ENCODE measurements at regions not wholly inside any gene's neighbourhood (a gene's known extent, or its start where the extent isn't known, plus 50 kb on each side); places are given as distances from the start of the nearest gene placed in this dataset.

GRCh38 chr12:67052981-67053380 is 216.2 kb upstream of the CAND1 start:
- peaks cover 0 to 3% of the 10 kb centered on the region in 2 experiments for H3K27me3 ChIP-seq (ENCODE audit: control insufficient read depth in 1 of 2, insufficient read depth in 1 of 2, low read length in 2 of 2)
- no peak overlapping the region for H2BK5ac ChIP-seq (ENCODE audit: low read depth, low read length, poor library complexity, severe bottlenecking)
- peaks cover 3% of the 10 kb centered on the region for H3K4me1 ChIP-seq (ENCODE audit: control insufficient read depth, insufficient read depth, low read depth, low read length)
- H3K36me3 ChIP-seq (ENCODE audit: control insufficient read depth in 1 of 2, insufficient read depth in 2 of 2, low read depth in 1 of 2, low read length in 2 of 2): no peaks in the 10 kb centered on the region
- H2BK15ac ChIP-seq (ENCODE audit: low read depth, poor library complexity, severe bottlenecking): no peak overlapping the region
- no peak for DNase-seq
- no peak overlapping the region for H4K8ac ChIP-seq (ENCODE audit: low read length)
- H2BK12ac ChIP-seq (ENCODE audit: low read length in 2 of 2): no peak overlapping the region
- H2AK5ac ChIP-seq (ENCODE audit: low read length, severe bottlenecking): no peak overlapping the region
- H3K23ac ChIP-seq (ENCODE audit: low read length in 2 of 2): no peak overlapping the region
- H3K18ac ChIP-seq (ENCODE audit: low read depth in 1 of 2, low read length in 2 of 2): no peak overlapping the region
- peak overlapping the region; percentile 54 for H3K27ac ChIP-seq (ENCODE audit: low read length, poor library complexity, severe bottlenecking)
- H3K14ac ChIP-seq (ENCODE audit: low read length in 2 of 2): no peak overlapping the region
- peaks cover 3% of the 10 kb centered on the region for H3K79me1 ChIP-seq (replicated peaks; ENCODE audit: low read length, poor library complexity, severe bottlenecking)
- no peaks in the 10 kb centered on the region for H3K9me3 ChIP-seq (ENCODE audit: control insufficient read depth, low read length)
- no peak overlapping the region for H2AFZ ChIP-seq (ENCODE audit: low read depth, low read length)
- H3K9ac ChIP-seq (ENCODE audit: low read length): no peak overlapping the region
- no peak overlapping the region for H3K4me2 ChIP-seq (ENCODE audit: low read length, poor library complexity, severe bottlenecking)
- no peak overlapping the region for H2BK120ac ChIP-seq (ENCODE audit: low read depth, low read length)
- no peak overlapping the region for H3K4ac ChIP-seq (ENCODE audit: low read depth in 1 of 2, low read length in 2 of 2)
- H4K91ac ChIP-seq (ENCODE audit: low read length): no peak overlapping the region
- H3K4me3 ChIP-seq (ENCODE audit: insufficient read depth in 1 of 2, low read depth in 1 of 2, low read length in 2 of 2): no peak overlapping the region

- no peak overlapping the region for H3K27ac ChIP-seq (ENCODE audit: low read length, poor library complexity, severe bottlenecking)
- no peak overlapping the region for H2BK15ac ChIP-seq (ENCODE audit: low read depth, poor library complexity, severe bottlenecking)
- no peak overlapping the region for H4K8ac ChIP-seq (ENCODE audit: low read length)
- no peak overlapping the region for H2BK12ac ChIP-seq (ENCODE audit: low read length in 2 of 2)
- no peak overlapping the region for H3K9ac ChIP-seq (ENCODE audit: low read length)
- H3K4me2 ChIP-seq (ENCODE audit: low read length, poor library complexity, severe bottlenecking): no peak overlapping the region
- H3K4ac ChIP-seq (ENCODE audit: low read depth in 1 of 2, low read length in 2 of 2): no peak overlapping the region
- no peak overlapping the region for H3K4me3 ChIP-seq (ENCODE audit: insufficient read depth in 1 of 2, low read depth in 1 of 2, low read length in 2 of 2)
- H3K27me3 ChIP-seq (ENCODE audit: control insufficient read depth in 1 of 2, insufficient read depth in 1 of 2, low read length in 2 of 2): peaks cover 0 to 14% of the 10 kb centered on the region in 2 experiments
- H3K79me1 ChIP-seq (replicated peaks; ENCODE audit: low read length, poor library complexity, severe bottlenecking): peaks cover 3% of the 10 kb centered on the region
- H3K36me3 ChIP-seq (ENCODE audit: control insufficient read depth in 1 of 2, insufficient read depth in 2 of 2, low read depth in 1 of 2, low read length in 2 of 2): no peaks in the 10 kb centered on the region
- H3K18ac ChIP-seq (ENCODE audit: low read depth in 1 of 2, low read length in 2 of 2): no peak overlapping the region
- no peak for DNase-seq
- H2BK5ac ChIP-seq (ENCODE audit: low read depth, low read length, poor library complexity, severe bottlenecking): no peak overlapping the region
- H2AK5ac ChIP-seq (ENCODE audit: low read length, severe bottlenecking): no peak overlapping the region
- H2AFZ ChIP-seq (ENCODE audit: low read depth, low read length): no peak overlapping the region
- H3K4me1 ChIP-seq (ENCODE audit: control insufficient read depth, insufficient read depth, low read depth, low read length): peaks cover 3% of the 10 kb centered on the region
- H3K9me3 ChIP-seq (ENCODE audit: control insufficient read depth, low read length): no peaks in the 10 kb centered on the region
- H3K14ac ChIP-seq (ENCODE audit: low read length in 2 of 2): no peak overlapping the region
- H4K91ac ChIP-seq (ENCODE audit: low read length): no peak overlapping the region
- H2BK120ac ChIP-seq (ENCODE audit: low read depth, low read length): no peak overlapping the region
- no peak overlapping the region for H3K23ac ChIP-seq (ENCODE audit: low read length in 2 of 2)
Measured at GRCh38 chr12:67056329-67056728, 212.8 kb upstream of the CAND1 start.

- Histone ChIP-seq H2AK5ac (ENCODE audit: low read length, severe bottlenecking) (no peak overlapping the region), H3K4me1 (ENCODE audit: control insufficient read depth, insufficient read depth, low read depth, low read length) (peaks cover 3% of the 10 kb centered on the region), H3K4me3 (ENCODE audit: insufficient read depth in 1 of 2, low read depth in 1 of 2, low read length in 2 of 2) (no peak overlapping the region), H2BK15ac (ENCODE audit: low read depth, poor library complexity, severe bottlenecking) (no peak overlapping the region), H3K4ac (ENCODE audit: low read depth in 1 of 2, low read length in 2 of 2) (no peak overlapping the region), H3K18ac (ENCODE audit: low read depth in 1 of 2, low read length in 2 of 2) (no peak overlapping the region), H3K79me1 (replicated peaks; ENCODE audit: low read length, poor library complexity, severe bottlenecking) (peaks cover 3% of the 10 kb centered on the region), H2BK120ac (ENCODE audit: low read depth, low read length) (no peak overlapping the region), H3K4me2 (ENCODE audit: low read length, poor library complexity, severe bottlenecking) (no peak overlapping the region), H3K27me3 (ENCODE audit: control insufficient read depth in 1 of 2, insufficient read depth in 1 of 2, low read length in 2 of 2) (peaks cover 0 to 16% of the 10 kb centered on the region in 2 experiments), H3K9ac (ENCODE audit: low read length) (no peak overlapping the region), H3K36me3 (ENCODE audit: control insufficient read depth in 1 of 2, insufficient read depth in 2 of 2, low read depth in 1 of 2, low read length in 2 of 2) (no peaks in the 10 kb centered on the region), H2AFZ (ENCODE audit: low read depth, low read length) (no peak overlapping the region), H2BK12ac (ENCODE audit: low read length in 2 of 2) (no peak overlapping the region), H4K8ac (ENCODE audit: low read length) (no peak overlapping the region), H3K23ac (ENCODE audit: low read length in 2 of 2) (no peak overlapping the region), H3K9me3 (ENCODE audit: control insufficient read depth, low read length) (no peaks in the 10 kb centered on the region), H4K91ac (ENCODE audit: low read length) (no peak overlapping the region), H2BK5ac (ENCODE audit: low read depth, low read length, poor library complexity, severe bottlenecking) (no peak overlapping the region), H3K27ac (ENCODE audit: low read length, poor library complexity, severe bottlenecking) (no peak overlapping the region), H3K14ac (ENCODE audit: low read length in 2 of 2) (no peak overlapping the region)
- no peak for DNase-seq
- 92% methylated on average over 2 of the region's 5 CpGs for WGBS
Measured at GRCh38 chr12:67057072-67057471, 212.1 kb upstream of the CAND1 start.

- Histone ChIP-seq H3K4me1 (ENCODE audit: control insufficient read depth, insufficient read depth, low read depth, low read length) (no peaks in the 10 kb centered on the region), H4K91ac (ENCODE audit: low read length) (no peak overlapping the region), H2BK5ac (ENCODE audit: low read depth, low read length, poor library complexity, severe bottlenecking) (no peak overlapping the region), H3K27me3 (ENCODE audit: control insufficient read depth in 1 of 2, insufficient read depth in 1 of 2, low read length in 2 of 2) (peaks cover under 1 to 31% of the 10 kb centered on the region in 2 experiments), H3K18ac (ENCODE audit: low read depth in 1 of 2, low read length in 2 of 2) (no peak overlapping the region), H3K36me3 (ENCODE audit: control insufficient read depth in 1 of 2, insufficient read depth in 2 of 2, low read depth in 1 of 2, low read length in 2 of 2) (no peaks in the 10 kb centered on the region), H3K9ac (ENCODE audit: low read length) (no peak overlapping the region), H2AFZ (ENCODE audit: low read depth, low read length) (no peak overlapping the region), H2AK5ac (ENCODE audit: low read length, severe bottlenecking) (no peak overlapping the region), H3K23ac (ENCODE audit: low read length in 2 of 2) (no peak overlapping the region), H3K14ac (ENCODE audit: low read length in 2 of 2) (no peak overlapping the region), H4K8ac (ENCODE audit: low read length) (no peak overlapping the region), H3K4ac (ENCODE audit: low read depth in 1 of 2, low read length in 2 of 2) (no peak overlapping the region), H3K79me1 (replicated peaks; ENCODE audit: low read length, poor library complexity, severe bottlenecking) (peaks cover 6% of the 10 kb centered on the region), H2BK15ac (ENCODE audit: low read depth, poor library complexity, severe bottlenecking) (no peak overlapping the region), H2BK120ac (ENCODE audit: low read depth, low read length) (no peak overlapping the region), H3K27ac (ENCODE audit: low read length, poor library complexity, severe bottlenecking) (no peak overlapping the region), H3K9me3 (ENCODE audit: control insufficient read depth, low read length) (no peaks in the 10 kb centered on the region), H2BK12ac (ENCODE audit: low read length in 2 of 2) (no peak overlapping the region), H3K4me3 (ENCODE audit: insufficient read depth in 1 of 2, low read depth in 1 of 2, low read length in 2 of 2) (no peak overlapping the region), H3K4me2 (ENCODE audit: low read length, poor library complexity, severe bottlenecking) (no peak overlapping the region)
- no peak for DNase-seq
- WGBS: 96% methylated on average over 2 of the region's 2 CpGs
Measured at GRCh38 chr12:67062193-67062592, 207.0 kb upstream of the CAND1 start.
